Peyer's patch (tissue), 4 donors: ENCODE measurements at regions not wholly inside any gene's neighbourhood (a gene's known extent, or its start where the extent isn't known, plus 50 kb on each side); places are given as distances from the start of the nearest gene placed in this dataset.

ENCODE experiments used
- CTCF ChIP-seq, 6 experiments: fragments of 450-650 bp in 4 of 6; fragments of 200-600 bp in 2 of 6; sonication (generic) in 1 of 6; IDR thresholded peaks; one replicate each; pipeline ENCODE4 v1.5.1; 2017 to 2019; ENCODE audit warnings: antibody characterized with exemption in 6 of 6, mild to moderate bottlenecking in 3 of 6, moderate library complexity in 1 of 6
- POLR2A ChIP-seq, 2 donors: fragments of 450-650 bp; IDR thresholded peaks; one replicate each; pipeline ENCODE4 v1.5.1; 2017; ENCODE audit warnings: antibody characterized with exemption in 2 of 2, mild to moderate bottlenecking in 2 of 2, moderate library complexity in 2 of 2

GRCh38 chr7:156492170-156492569 is 148.4 kb upstream of the RNF32 start:
- TF ChIP-seq POLR2A (IDR thresholded peaks at IDR 0.05), result no peak
- no peak for TF ChIP-seq CTCF (IDR thresholded peaks at IDR 0.05)
